Spleen (tissue), 7 donors: ENCODE measurements at regions not wholly inside any gene's neighbourhood (a gene's known extent, or its start where the extent isn't known, plus 50 kb on each side); places are given as distances from the start of the nearest gene placed in this dataset.

Source experiments
- CTCF ChIP-seq, 11 experiments: fragments of 200-600 bp in 7 of 11; fragments of 450-650 bp in 4 of 11; sonication (generic) in 4 of 11; IDR thresholded peaks in 8 of 11; conservative IDR thresholded peaks in 3 of 11; 1 replicate in 7 of 11; 2 replicates in 4 of 11; pipeline versions ENCODE4 v1.4.0 to v1.8.0; 2016 to 2021; ENCODE audit warnings: antibody characterized with exemption in 11 of 11, inconsistent platforms in 4 of 11, mild to moderate bottlenecking in 1 of 11
- POLR2AphosphoS5 ChIP-seq, 3 donors: sonication (generic); formaldehyde crosslinking; IDR thresholded peaks; one replicate each; pipeline ENCODE4 v1.5.1; 2017; ENCODE audit warnings: antibody characterized with exemption in 3 of 3
- donor health status: DM: no; HTN: no; CAD: no; lungs with moderate emphysema.
- donor health status: DM: no; HTN: no; CAD: no.
- donor health status: DM: no; HTN: no; CAD: no.

- TF ChIP-seq POLR2AphosphoS5 (IDR thresholded peaks at IDR 0.05) (no peak), CTCF (IDR thresholded peaks at IDR 0.05 in 8 of 11, conservative IDR thresholded peaks at IDR 0.05 in 3 of 11) (no peak)
These were observed 80.3 kb downstream of the UNC5CL start for GRCh38 chr6:40958738-40959137.
